ENCODE measurements at regions not wholly inside any gene's neighbourhood (a gene's known extent, or its start where the extent isn't known, plus 50 kb on each side); places are given as distances from the start of the nearest gene placed in this dataset.

DNA sequence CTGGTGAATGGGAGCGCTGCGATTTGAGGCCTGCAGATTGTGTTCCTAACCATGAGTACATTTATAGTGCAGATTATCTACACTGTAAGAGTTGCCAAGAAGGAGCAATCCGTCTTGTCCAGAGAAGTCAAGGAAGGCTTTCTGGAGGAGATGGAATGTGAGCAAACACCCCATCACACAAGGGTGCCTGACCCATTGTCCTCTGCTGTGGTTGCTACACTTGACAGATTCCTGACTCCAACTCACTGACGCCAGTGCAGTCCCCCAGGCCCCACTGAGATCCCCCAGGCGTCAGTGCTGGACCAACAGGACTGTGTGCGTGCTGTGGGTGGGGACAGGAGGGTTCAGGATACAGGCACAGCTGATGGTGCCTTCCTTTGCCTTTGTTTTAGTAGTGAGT, 135.9 kb upstream of the TPM1 start:
- TF ChIP-seq POLR2A (IDR thresholded peaks at IDR 0.05): no peak
- TF ChIP-seq, protein P1, sequence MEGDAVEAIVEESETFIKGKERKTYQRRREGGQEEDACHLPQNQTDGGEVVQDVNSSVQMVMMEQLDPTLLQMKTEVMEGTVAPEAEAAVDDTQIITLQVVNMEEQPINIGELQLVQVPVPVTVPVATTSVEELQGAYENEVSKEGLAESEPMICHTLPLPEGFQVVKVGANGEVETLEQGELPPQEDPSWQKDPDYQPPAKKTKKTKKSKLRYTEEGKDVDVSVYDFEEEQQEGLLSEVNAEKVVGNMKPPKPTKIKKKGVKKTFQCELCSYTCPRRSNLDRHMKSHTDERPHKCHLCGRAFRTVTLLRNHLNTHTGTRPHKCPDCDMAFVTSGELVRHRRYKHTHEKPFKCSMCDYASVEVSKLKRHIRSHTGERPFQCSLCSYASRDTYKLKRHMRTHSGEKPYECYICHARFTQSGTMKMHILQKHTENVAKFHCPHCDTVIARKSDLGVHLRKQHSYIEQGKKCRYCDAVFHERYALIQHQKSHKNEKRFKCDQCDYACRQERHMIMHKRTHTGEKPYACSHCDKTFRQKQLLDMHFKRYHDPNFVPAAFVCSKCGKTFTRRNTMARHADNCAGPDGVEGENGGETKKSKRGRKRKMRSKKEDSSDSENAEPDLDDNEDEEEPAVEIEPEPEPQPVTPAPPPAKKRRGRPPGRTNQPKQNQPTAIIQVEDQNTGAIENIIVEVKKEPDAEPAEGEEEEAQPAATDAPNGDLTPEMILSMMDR (IDR thresholded peaks at IDR 0.05): no peak
